HG03575 (cell line): ENCODE measurements at regions not wholly inside any gene's neighbourhood (a gene's known extent, or its start where the extent isn't known, plus 50 kb on each side); places are given as distances from the start of the nearest gene placed in this dataset.
"Not testable (repeated sequence)": the region's sequence is repeated elsewhere in the genome, so short reads cannot be mapped to it uniquely, and the experiment has no call there.

ENCODE experiments used
- ATAC-seq: cut with Tn5 transposase; IDR thresholded peaks from one replicate; pipeline ENCODE4 v1.9.1; 2021; ENCODE audit not compliant: unreplicated experiment, insufficient number of reproducible peaks, low FRiP score; ENCODE audit errors: extremely low read depth

- no peak for ATAC-seq
These were observed 1491.7 kb downstream of the GRIK2 start for GRCh38 chr6:102885165-102885564.

- ATAC-seq: no peak
These were observed 1459.9 kb downstream of the GRIK2 start for GRCh38 chr6:102853249-102853955.

GRCh38 chr6:102848796-102849195, 1455.3 kb downstream of the GRIK2 start:
- no peak for ATAC-seq

- ATAC-seq: no peak
These were observed 1454.7 kb downstream of the GRIK2 start for GRCh38 chr6:102848210-102848609.

DNA sequence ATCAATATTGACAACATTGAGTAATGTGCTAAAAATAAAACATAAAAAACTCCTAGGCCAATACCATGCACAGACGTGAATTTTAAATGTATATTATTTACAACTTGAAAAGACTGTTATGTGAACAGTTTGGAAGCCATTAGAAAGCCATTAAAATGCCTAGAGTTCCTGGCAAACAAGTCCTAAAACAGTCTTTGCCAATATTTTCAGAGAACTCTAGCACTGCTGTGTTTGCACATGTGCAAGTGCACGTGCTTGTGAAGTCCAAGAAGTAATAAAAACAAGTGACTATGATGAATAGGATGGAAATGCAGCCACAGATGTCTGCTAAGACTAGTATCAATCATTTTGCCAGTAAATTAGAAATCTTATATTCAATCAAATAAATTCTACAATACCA, 1447.6 kb downstream of the GRIK2 start:
- no peak for ATAC-seq

- no peak for ATAC-seq
These were observed 1438.5 kb downstream of the GRIK2 start for GRCh38 chr6:102832021-102832420.

- ATAC-seq: no peak
These were observed 1426.6 kb downstream of the GRIK2 start for GRCh38 chr6:102820098-102820497.

- ATAC-seq: no peak
These were observed 1421.7 kb downstream of the GRIK2 start for GRCh38 chr6:102815207-102815606.

DNA sequence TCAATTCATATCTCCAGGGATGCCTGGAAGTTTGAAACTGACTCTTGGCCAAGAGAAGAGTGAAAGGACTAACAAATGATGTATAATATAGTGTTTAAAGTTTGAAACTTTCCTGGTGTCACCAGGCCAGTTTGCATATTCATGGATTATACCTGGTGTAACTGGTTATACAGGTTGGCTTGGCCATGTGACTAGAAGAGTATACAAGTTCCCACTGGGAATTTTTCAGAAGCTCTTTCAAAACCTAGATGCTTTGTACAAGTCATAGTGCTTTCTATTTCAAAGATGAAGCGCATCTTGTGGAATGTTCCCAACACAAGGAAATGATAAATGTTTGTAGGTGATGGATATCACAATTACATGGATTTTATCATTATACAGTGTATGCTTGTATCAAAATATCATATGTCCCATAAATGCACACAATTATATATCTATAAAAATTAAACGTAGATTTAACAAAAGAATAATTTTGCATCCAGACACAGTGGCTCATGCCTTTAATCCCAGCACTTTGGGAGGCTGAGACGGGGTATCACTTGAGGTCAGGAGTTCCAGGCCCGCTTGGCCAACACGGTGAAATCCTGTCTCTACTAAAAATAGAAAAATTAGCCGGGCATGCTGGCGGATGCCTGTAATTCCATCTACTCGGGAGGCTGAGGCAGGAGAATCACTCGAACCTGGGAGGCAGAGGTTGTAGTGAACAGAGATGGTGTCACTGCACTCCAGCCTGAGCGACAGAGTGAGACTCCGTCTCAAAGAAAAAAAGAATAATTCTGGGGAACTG, 1420.2 kb downstream of the GRIK2 start:
- ATAC-seq: no peak

DNA sequence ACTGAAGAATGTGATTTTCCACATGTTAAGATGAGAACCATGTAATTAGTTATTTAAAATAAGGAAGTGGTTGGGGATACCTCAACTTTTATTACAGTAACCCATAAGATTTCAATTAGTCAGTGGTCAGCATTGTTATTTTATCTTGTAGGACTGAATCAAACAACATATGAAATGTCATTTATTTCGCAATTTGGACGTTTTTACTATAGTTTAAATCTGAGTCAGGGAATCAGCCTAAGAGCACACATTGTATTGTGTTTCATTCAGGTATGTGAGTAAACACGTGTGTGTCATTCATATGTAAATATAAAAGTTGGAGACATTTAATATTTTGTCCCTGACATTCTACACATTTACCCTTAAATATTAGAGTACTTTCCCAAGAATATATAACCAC, 1418.7 kb downstream of the GRIK2 start:
- ATAC-seq: no peak

GRCh38 chr6:102808944-102809505, 1415.5 kb downstream of the GRIK2 start:
- ATAC-seq: not testable (repeated sequence)

- ATAC-seq: no peak
These were observed 1405.5 kb downstream of the GRIK2 start for GRCh38 chr6:102799051-102799450.

DNA sequence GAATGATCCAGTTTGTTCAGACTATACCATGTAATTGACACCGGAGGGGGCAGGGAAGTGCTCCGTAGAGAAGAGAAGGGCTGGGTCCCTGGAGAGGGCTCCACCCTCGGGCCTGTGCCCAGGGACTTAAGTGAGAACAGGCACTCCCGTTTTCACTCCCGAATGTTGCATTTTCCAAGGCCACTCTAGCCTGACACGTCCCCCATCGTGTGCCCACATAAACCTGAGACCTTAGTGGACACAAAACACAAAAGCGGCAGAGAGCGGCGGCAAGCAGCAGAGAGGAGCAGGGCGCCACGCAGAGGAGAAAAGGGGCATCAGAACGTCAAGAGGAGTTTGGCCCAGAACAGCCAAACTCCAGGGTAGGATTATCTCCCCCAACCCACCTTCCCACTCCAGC, 1405.1 kb downstream of the GRIK2 start:
- no peak for ATAC-seq

- no peak for ATAC-seq
These were observed 1400.2 kb downstream of the GRIK2 start for GRCh38 chr6:102793752-102794151.

- no peak for ATAC-seq
These were observed 1380.8 kb downstream of the GRIK2 start for GRCh38 chr6:102774326-102774725.

- no peak for ATAC-seq
These were observed 1380.1 kb downstream of the GRIK2 start for GRCh38 chr6:102773636-102774035.

DNA sequence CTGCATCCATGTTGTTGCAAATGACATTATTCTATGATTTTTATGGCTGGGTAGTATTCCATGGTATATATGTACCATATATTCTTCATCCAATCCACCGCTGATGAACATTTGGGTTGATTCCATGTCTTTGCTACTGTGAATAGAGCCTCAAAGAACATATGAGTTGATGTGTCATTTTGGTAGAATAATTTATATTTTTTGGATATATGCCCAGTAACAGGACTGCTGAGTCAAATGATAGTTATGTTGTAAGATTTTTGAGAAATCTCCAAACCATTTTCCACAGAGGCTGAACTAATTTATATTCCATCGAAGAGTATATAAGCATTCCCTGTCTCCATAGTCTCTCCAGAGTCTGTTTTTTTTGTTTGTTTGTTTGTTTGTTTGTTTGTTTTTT, 1373.5 kb downstream of the GRIK2 start:
- ATAC-seq: no peak

DNA sequence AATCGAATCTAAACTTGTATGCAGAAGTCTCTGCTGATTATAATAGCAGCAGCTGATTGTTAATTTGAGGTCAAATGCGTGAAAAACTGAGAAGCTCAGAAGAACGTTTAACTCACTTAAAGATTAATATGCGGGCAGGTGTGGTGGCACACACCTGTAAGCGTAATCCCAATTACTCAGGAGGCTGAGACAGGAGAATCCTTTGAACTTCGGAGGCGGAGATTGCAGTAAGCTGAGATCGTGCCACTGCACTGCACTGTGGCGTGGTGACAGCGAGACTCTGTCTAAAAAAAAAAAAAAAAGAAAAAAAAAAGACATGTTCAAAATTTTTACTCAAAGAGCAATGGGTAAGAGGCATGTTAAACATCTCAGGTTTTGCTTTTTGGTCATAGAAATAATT, 1370.8 kb downstream of the GRIK2 start:
- ATAC-seq: no peak

DNA sequence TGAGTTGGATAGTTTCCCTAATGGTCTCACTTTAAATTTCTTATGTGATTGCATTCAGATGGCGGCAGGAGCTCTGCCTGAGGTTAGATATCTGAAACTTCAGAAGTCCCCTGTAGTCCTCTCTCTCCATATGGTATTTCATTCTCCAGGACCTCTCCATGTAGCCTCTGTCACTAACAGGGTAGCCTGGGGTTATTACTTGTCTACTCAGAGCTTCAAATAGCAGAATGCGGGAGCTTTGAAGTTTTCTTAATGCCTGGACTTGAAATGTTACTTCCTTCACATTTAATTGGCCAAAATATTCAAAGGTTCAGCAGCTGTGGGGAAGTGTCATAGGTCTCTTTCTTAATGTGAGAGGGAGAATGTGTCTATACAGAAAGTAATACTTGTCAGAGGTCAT, 1370.4 kb downstream of the GRIK2 start:
- ATAC-seq: no peak

- no peak for ATAC-seq
These were observed 1368.4 kb downstream of the GRIK2 start for GRCh38 chr6:102761872-102762271.
